ENCODE measurements at regions not wholly inside any gene's neighbourhood (a gene's known extent, or its start where the extent isn't known, plus 50 kb on each side); places are given as distances from the start of the nearest gene placed in this dataset.

- no peak for DNase-seq
- WGBS, 2 donors = 79 to 86% methylated on average over 2 of the region's 2 CpGs
Measured at GRCh38 chr2:41668529-41668928, 379.3 kb upstream of the PKDCC start.

GRCh38 chr2:41678639-41679038 is 369.2 kb upstream of the PKDCC start:
- Histone ChIP-seq H3K9me3 (peaks cover 0 to 2% (median 0%) of the 10 kb centered on the region in 4 donors), H3K4me1 (no peaks in the 10 kb centered on the region), H3K4me3 (no peak overlapping the region), H3K36me3 (no peaks in the 10 kb centered on the region), H3K27me3 (no peaks in the 10 kb centered on the region), H3K27ac (no peak overlapping the region)
- TF ChIP-seq EP300 (IDR thresholded peaks at IDR 0.05) = no peak
- DNase-seq = no peak
- WGBS, 2 donors = 17 to 61% methylated on average over 7 of the region's 7 CpGs
- intact Hi-C loops (cut with DNase I) = no loop called here

More at GRCh38 chr2:41668529-41668928, 379.3 kb upstream of the PKDCC start:
- intact Hi-C loops (cut with DNase I) = no loop called here
- H3K36me3 ChIP-seq = no peaks in the 10 kb centered on the region
- no peaks in the 10 kb centered on the region for H3K27me3 ChIP-seq
- no peaks in the 10 kb centered on the region for H3K9me3 ChIP-seq
- no peaks in the 10 kb centered on the region for H3K4me1 ChIP-seq
- H3K4me3 ChIP-seq = no peak overlapping the region
- H3K27ac ChIP-seq = no peak overlapping the region
- TF ChIP-seq EP300 (IDR thresholded peaks at IDR 0.05) = no peak
- TF ChIP-seq, protein P1, sequence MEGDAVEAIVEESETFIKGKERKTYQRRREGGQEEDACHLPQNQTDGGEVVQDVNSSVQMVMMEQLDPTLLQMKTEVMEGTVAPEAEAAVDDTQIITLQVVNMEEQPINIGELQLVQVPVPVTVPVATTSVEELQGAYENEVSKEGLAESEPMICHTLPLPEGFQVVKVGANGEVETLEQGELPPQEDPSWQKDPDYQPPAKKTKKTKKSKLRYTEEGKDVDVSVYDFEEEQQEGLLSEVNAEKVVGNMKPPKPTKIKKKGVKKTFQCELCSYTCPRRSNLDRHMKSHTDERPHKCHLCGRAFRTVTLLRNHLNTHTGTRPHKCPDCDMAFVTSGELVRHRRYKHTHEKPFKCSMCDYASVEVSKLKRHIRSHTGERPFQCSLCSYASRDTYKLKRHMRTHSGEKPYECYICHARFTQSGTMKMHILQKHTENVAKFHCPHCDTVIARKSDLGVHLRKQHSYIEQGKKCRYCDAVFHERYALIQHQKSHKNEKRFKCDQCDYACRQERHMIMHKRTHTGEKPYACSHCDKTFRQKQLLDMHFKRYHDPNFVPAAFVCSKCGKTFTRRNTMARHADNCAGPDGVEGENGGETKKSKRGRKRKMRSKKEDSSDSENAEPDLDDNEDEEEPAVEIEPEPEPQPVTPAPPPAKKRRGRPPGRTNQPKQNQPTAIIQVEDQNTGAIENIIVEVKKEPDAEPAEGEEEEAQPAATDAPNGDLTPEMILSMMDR (IDR thresholded peaks at IDR 0.05) = no peak
- TF ChIP-seq POLR2AphosphoS5 (IDR thresholded peaks at IDR 0.05) = no peak
- no peak for TF ChIP-seq POLR2A (IDR thresholded peaks at IDR 0.05)

- H3K9me3 ChIP-seq = peaks cover 0 to 8% (median 0%) of the 10 kb centered on the region in 4 donors
- no peaks in the 10 kb centered on the region for H3K27me3 ChIP-seq
- DNase-seq = no peak
- 90% methylated on average over 2 of the region's 2 CpGs for WGBS, 2 donors
- intact Hi-C loops (cut with DNase I) = no loop called here
- no peaks in the 10 kb centered on the region for H3K36me3 ChIP-seq
- H3K27ac ChIP-seq = no peak overlapping the region
- H3K4me1 ChIP-seq = no peaks in the 10 kb centered on the region
- H3K4me3 ChIP-seq = no peak overlapping the region
- TF ChIP-seq, protein P1 (IDR thresholded peaks at IDR 0.05) = no peak
- TF ChIP-seq POLR2A (IDR thresholded peaks at IDR 0.05) (no peak), POLR2AphosphoS5 (IDR thresholded peaks at IDR 0.05) (no peak), EP300 (IDR thresholded peaks at IDR 0.05) (no peak)
Measured at GRCh38 chr2:41686156-41686555, 361.7 kb upstream of the PKDCC start.

DNA sequence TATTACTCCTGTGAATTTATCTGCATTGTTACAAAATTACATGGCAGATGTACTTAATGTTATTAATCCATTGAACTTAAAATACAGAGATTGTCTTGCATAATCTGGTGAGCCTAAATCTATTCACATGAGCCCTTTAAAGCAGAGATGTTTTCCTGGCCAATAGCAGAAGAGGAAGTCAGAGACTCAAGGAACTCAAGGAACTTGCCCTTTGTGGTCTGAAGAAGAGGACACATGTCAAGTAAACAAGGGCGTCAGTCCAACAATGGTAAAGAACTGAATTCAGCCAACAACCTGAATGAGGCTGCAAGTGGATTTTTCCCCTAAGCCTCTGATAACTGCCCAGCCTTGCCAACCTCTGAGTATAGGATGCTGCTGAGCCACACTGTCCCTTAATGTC is 356.3 kb upstream of the PKDCC start:
- H3K36me3 ChIP-seq = no peaks in the 10 kb centered on the region
- no peak overlapping the region for H3K4me3 ChIP-seq
- no peaks in the 10 kb centered on the region for H3K9me3 ChIP-seq
- no peak for DNase-seq
- no peak overlapping the region for H3K27ac ChIP-seq
- 16 to 41% methylated on average over 1 of the region's 1 CpG for WGBS, 2 donors
- H3K4me1 ChIP-seq = peaks cover 0 to 17% (median 7%) of the 10 kb centered on the region in 4 donors
- intact Hi-C loops (cut with DNase I) = loop anchor here (10.0 kb wide), 1 partner anchor 277 kb away; no protein-coding TSS in a partner anchor
- no peaks in the 10 kb centered on the region for H3K27me3 ChIP-seq
- TF ChIP-seq, protein P1 (IDR thresholded peaks at IDR 0.05) = no peak
- TF ChIP-seq POLR2AphosphoS5 (IDR thresholded peaks at IDR 0.05) = no peak
- TF ChIP-seq EP300 (IDR thresholded peaks at IDR 0.05) = no peak
- TF ChIP-seq POLR2A (IDR thresholded peaks at IDR 0.05) = no peak

- 71 to 80% methylated on average over 4 of the region's 4 CpGs for WGBS, 2 donors
- intact Hi-C loops (cut with DNase I) = loop anchor here (10.0 kb wide), 1 partner anchor 280 kb away; no protein-coding TSS in a partner anchor
- H3K9me3 ChIP-seq = no peaks in the 10 kb centered on the region
- no peak for TF ChIP-seq POLR2A (IDR thresholded peaks at IDR 0.05)
- TF ChIP-seq, protein P1 (IDR thresholded peaks at IDR 0.05) = no peak
- TF ChIP-seq EP300 (IDR thresholded peaks at IDR 0.05) = no peak
- no peak for TF ChIP-seq POLR2AphosphoS5 (IDR thresholded peaks at IDR 0.05)
- H3K27me3 ChIP-seq = no peaks in the 10 kb centered on the region
- DNase-seq = no peak
- peaks cover 0 to 26% (median 10%) of the 10 kb centered on the region in 4 donors for H3K4me1 ChIP-seq
- no peaks in the 10 kb centered on the region for H3K36me3 ChIP-seq
- H3K27ac ChIP-seq = no peak overlapping the region
- no peak overlapping the region for H3K4me3 ChIP-seq
Measured at GRCh38 chr2:41694536-41695049, 353.2 kb upstream of the PKDCC start.

All from sigmoid colon (tissue), 6 donors.